Panc1 (cell line): ENCODE measurements at regions not wholly inside any gene's neighbourhood (a gene's known extent, or its start where the extent isn't known, plus 50 kb on each side); places are given as distances from the start of the nearest gene placed in this dataset.
"Not testable (repeated sequence)": the region's sequence is repeated elsewhere in the genome, so short reads cannot be mapped to it uniquely, and the experiment has no call there.

ENCODE experiments used
- ATAC-seq: fragments of 200-7000 bp; cut with Tn5 transposase; 2 replicates; pipeline ENCODE4 v1.9.1; 2020; ENCODE audit warnings: mild to moderate bottlenecking, moderate library complexity
- BruUV-seq: library from RNA; stranded (reverse); fragments of 400-500 nt; replicated peaks from 2 replicates; lab custom pipeline; 2021; lab: Mats Ljungman, UMichigan
- CTCF ChIA-PET: fragments of 300-600 bp; sonication (Branson Sonifier 250); formaldehyde crosslinking; loops from one replicate; lab custom pipeline; 2022; ENCODE audit warnings: antibody characterized with exemption; lab: Charles Lee
- POLR2A ChIA-PET: fragments of 300-600 bp; sonication (Branson Sonifier 250); formaldehyde crosslinking; loops from one replicate; lab custom pipeline; 2022; ENCODE audit warnings: antibody characterized with exemption; lab: Charles Lee
- DNase-seq: peaks from one replicate; pipeline ENCODE4 v3.0.0-alpha.2; 2010; ENCODE audit warnings: low read depth, low spot score
- H3K27ac ChIP-seq: 2 replicates; pipeline ENCODE4 v1.5.1; 2011; ENCODE audit warnings: mild to moderate bottlenecking, low read length, inconsistent platforms
- H3K27me3 ChIP-seq: fragments of 200-500 bp; sonication (Bioruptor generic); 2 replicates; pipeline ENCODE4 v1.6.0; 2014; ENCODE audit warnings: low read length, inconsistent platforms; ENCODE audit not compliant: control insufficient read depth, insufficient read depth
- H3K36me3 ChIP-seq: fragments of 200-500 bp; sonication (Bioruptor generic); 2 replicates; pipeline ENCODE4 v1.5.1; 2014; ENCODE audit warnings: inconsistent platforms, mild to moderate bottlenecking, low read length, moderate library complexity; ENCODE audit not compliant: control insufficient read depth, insufficient read depth
- H3K4me1 ChIP-seq: 2 replicates; pipeline ENCODE4 v1.5.1; 2011; ENCODE audit warnings: inconsistent platforms, mild to moderate bottlenecking, low read length, moderate library complexity; ENCODE audit not compliant: control insufficient read depth, insufficient read depth
- H3K4me3 ChIP-seq, 2 experiments: 2 replicates each; pipeline ENCODE4 v1.5.1; 2011 to 2012; ENCODE audit warnings: low read depth in 2 of 2, low read length in 2 of 2, mild to moderate bottlenecking in 2 of 2, inconsistent platforms in 1 of 2, moderate library complexity in 1 of 2
- H3K9me3 ChIP-seq: fragments of 200-500 bp; sonication (Bioruptor generic); 2 replicates; pipeline ENCODE4 v1.5.1; 2014; ENCODE audit warnings: low read depth, mild to moderate bottlenecking, inconsistent platforms, low read length, moderate library complexity; ENCODE audit not compliant: control insufficient read depth, insufficient read depth
- POLR2AphosphoS5 ChIP-seq: IDR thresholded peaks from 2 replicates; pipeline ENCODE4 v1.6.1; 2012; ENCODE audit warnings: mild to moderate bottlenecking, low read depth, low read length, moderate library complexity
- REST ChIP-seq, 2 experiments: IDR thresholded peaks; 2 replicates each; pipeline ENCODE4 v1.6.1; 2011 to 2012; ENCODE audit warnings: low read depth in 2 of 2, control low read depth in 1 of 2, low read length in 1 of 2, mild to moderate bottlenecking in 1 of 2, moderate library complexity in 1 of 2; ENCODE audit not compliant: insufficient read depth in 1 of 2
- SIN3A ChIP-seq: IDR thresholded peaks from 2 replicates; pipeline ENCODE4 v1.6.1; 2012; ENCODE audit warnings: low read depth, mild to moderate bottlenecking, low read length, moderate library complexity, borderline replicate concordance; ENCODE audit not compliant: insufficient read depth
- TCF7L2 ChIP-seq: IDR thresholded peaks from 2 replicates; pipeline ENCODE4 v1.6.1; 2011; ENCODE audit warnings: mild to moderate bottlenecking, low read depth, low read length, inconsistent platforms
- in situ Hi-C: cut with HindIII; loops from 2 replicates; pipeline ENCODE4 v1.10.0; 2016; ENCODE audit warnings: low sequenced_read_pairs, low pct_unique_long_range_greater_than_20kb
- intact Hi-C: fragments of 100-400 bp; cut with micrococcal nuclease; formaldehyde crosslinking; loops from one replicate; pipeline ENCODE4 v1.10.0; 2022; ENCODE audit not compliant: unreplicated experiment
- TF ChIP-seq, protein P1 (sequence below): fragments of 450-650 bp; IDR thresholded peaks from 2 replicates; pipeline ENCODE4 v1.5.1; 2017; ENCODE audit warnings: mild to moderate bottlenecking

DNA sequence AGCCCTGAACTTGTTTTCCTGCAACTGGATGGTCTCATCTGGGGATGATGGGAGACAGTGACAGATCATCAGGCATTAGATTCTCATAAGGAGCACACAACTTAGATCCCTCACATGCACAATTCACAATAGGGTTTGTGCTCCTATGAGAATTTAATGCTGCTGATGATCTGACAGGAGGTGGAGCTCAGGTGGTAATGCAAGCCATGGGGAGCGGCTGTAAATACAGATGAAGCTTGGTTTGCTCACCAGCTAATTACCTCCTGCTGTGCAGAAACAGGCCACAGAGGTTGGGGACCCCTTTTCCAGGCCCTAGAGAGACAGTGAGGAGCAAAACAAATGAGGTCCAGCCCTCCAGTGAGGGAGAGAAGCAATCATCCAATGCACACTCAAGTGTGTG lies 168.6 kb downstream of the RGS9 start:
- DNase-seq = no peak
- Histone ChIP-seq H3K9me3 (no peaks in the 10 kb centered on the region), H3K4me3 (no peak overlapping the region), H3K4me1 (no peaks in the 10 kb centered on the region), H3K27ac (no peak overlapping the region), H3K36me3 (no peaks in the 10 kb centered on the region), H3K27me3 (peaks cover 2% of the 10 kb centered on the region)
- intact Hi-C loops = no loop called here
- CTCF ChIA-PET = no interaction called here
- in situ Hi-C loops = no loop called here
- POLR2A ChIA-PET = no interaction called here
- BruUV-seq = no TSS peak
- no peak for ATAC-seq
- TF ChIP-seq SIN3A = no peak
- TF ChIP-seq, protein P1, sequence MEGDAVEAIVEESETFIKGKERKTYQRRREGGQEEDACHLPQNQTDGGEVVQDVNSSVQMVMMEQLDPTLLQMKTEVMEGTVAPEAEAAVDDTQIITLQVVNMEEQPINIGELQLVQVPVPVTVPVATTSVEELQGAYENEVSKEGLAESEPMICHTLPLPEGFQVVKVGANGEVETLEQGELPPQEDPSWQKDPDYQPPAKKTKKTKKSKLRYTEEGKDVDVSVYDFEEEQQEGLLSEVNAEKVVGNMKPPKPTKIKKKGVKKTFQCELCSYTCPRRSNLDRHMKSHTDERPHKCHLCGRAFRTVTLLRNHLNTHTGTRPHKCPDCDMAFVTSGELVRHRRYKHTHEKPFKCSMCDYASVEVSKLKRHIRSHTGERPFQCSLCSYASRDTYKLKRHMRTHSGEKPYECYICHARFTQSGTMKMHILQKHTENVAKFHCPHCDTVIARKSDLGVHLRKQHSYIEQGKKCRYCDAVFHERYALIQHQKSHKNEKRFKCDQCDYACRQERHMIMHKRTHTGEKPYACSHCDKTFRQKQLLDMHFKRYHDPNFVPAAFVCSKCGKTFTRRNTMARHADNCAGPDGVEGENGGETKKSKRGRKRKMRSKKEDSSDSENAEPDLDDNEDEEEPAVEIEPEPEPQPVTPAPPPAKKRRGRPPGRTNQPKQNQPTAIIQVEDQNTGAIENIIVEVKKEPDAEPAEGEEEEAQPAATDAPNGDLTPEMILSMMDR = no peak
- no peak for TF ChIP-seq POLR2AphosphoS5
- TF ChIP-seq REST (IDR thresholded peaks at IDR 0.05; ENCODE audit: insufficient read depth in 1 of 2, low read depth in 2 of 2, low read length in 1 of 2) = no peak
- no peak for TF ChIP-seq TCF7L2

DNA sequence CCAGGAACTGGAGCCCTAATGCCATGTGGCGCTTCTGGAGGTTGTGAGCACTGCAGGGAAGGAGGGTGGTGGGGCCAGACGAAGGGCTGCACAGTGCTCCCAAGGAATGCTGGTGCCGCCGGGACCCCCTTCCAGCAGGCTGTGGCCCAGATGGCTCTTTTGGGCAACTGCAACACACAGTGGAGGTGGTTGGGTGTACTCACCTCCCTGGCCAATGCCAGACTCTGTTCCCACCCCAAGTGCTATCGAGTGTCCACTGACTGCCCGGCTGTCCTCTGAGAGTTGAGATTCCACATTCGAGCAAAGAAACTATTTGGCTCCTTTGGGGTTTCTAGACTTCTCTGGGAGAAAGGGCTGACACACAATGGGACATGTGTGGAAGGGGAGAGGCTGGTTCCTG lies 167.9 kb downstream of the RGS9 start:
- Histone ChIP-seq H3K9me3 (no peaks in the 10 kb centered on the region), H3K27me3 (peaks cover 2% of the 10 kb centered on the region), H3K36me3 (no peaks in the 10 kb centered on the region), H3K4me1 (no peaks in the 10 kb centered on the region), H3K4me3 (no peak overlapping the region), H3K27ac (no peak overlapping the region)
- ChIA-PET CTCF (no interaction called here), POLR2A (no interaction called here)
- BruUV-seq = no TSS peak
- intact Hi-C loops = no loop called here
- ATAC-seq (no peak), DNase-seq (no peak)
- TF ChIP-seq TCF7L2 = no peak
- in situ Hi-C loops = no loop called here

DNA sequence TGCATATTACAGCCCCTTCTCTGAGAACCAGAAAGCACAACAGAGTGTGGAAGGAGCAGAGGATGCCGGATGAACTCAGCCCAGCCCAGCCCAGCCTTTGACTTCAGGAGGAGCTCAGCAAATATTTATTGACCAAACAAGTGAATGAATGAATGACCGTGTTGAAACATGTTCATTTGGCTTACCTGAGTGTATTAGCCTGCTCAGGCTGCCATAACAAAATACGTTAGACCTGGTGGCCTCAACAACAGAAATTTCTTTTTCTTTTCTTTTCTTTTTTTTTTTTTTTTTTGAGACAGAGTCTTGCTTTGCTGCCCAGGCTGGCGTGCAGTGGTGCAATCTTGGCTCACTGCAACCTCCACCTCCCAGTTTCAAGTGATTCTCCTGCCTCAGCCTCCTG lies 164.7 kb downstream of the RGS9 start:
- DNase-seq, POLR2A ChIA-PET, CTCF ChIA-PET, H3K36me3 ChIP-seq, BruUV-seq, ATAC-seq, in situ Hi-C loops, H3K4me3 ChIP-seq, H3K9me3 ChIP-seq, H3K27me3 ChIP-seq, intact Hi-C loops, H3K27ac ChIP-seq, H3K4me1 ChIP-seq: not testable (repeated sequence)
